GM12801 (cell line): ENCODE measurements at regions not wholly inside any gene's neighbourhood (a gene's known extent, or its start where the extent isn't known, plus 50 kb on each side); places are given as distances from the start of the nearest gene placed in this dataset.

Source experiments
- TF ChIP-seq, protein P1 (sequence below): IDR thresholded peaks from one replicate; pipeline ENCODE4 v1.5.1; 2011; ENCODE audit warnings: control low read depth; ENCODE audit not compliant: insufficient read length; ENCODE audit errors: extremely low read depth

DNA sequence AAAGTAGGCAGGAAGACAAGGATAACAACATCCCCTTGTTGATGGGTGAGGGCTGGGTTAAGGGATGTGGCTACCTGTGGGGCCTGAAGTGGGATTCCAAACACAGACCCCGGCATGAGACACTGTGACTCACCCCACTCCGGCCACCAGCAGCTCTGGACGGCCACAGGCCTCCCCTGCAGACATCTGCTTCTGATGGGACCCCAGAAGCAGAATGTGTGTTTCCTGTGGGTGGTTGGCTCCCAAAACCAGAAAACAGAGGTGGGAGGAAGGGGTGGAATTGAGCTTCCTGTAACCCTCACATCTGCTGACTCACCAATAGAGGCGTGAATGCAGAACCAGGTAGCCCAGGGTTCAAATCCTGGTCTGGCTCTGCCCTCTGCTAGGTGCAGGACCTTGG, 216.6 kb upstream of the PWP1 start:
- TF ChIP-seq, protein P1, sequence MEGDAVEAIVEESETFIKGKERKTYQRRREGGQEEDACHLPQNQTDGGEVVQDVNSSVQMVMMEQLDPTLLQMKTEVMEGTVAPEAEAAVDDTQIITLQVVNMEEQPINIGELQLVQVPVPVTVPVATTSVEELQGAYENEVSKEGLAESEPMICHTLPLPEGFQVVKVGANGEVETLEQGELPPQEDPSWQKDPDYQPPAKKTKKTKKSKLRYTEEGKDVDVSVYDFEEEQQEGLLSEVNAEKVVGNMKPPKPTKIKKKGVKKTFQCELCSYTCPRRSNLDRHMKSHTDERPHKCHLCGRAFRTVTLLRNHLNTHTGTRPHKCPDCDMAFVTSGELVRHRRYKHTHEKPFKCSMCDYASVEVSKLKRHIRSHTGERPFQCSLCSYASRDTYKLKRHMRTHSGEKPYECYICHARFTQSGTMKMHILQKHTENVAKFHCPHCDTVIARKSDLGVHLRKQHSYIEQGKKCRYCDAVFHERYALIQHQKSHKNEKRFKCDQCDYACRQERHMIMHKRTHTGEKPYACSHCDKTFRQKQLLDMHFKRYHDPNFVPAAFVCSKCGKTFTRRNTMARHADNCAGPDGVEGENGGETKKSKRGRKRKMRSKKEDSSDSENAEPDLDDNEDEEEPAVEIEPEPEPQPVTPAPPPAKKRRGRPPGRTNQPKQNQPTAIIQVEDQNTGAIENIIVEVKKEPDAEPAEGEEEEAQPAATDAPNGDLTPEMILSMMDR = no peak

DNA sequence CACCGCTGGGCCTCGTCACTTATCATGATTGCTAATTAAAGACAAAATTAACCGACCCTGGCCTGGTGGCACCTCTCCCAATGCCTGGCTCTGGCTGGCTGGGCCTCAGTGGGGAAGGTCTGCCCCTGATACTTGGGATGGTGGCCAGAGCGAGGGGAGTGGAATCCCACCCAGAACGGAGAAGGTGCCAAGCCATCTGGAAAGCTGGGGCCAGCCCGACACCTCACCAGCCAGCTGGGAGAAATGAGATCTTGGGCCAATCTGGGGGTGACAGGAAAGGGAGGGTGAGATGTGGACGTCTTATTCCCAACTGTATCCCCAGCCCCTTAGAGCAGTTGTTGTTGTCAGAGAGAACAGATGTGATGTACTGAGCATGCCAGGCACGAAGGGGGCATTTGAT, 215.0 kb upstream of the PWP1 start:
- TF ChIP-seq, protein P1 = no peak

DNA sequence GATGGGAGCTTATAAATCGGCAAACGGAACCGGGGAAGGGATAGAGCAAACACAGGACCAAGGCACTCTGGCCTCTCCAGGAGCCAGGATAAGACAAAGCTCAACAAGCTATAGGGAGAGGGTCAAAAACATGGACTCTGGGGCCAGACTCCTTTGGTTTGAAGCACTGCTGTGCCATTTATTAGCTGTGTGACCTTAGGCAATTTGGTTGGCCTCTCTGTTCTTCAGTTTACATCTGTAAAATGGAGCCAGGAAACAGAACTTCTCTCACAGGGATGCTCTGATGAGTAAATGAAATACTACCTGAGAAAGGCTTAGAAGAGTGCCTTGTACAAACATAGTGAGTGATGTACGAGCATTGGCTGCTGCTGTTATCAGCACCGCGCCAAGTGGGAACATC, 213.3 kb upstream of the PWP1 start:
- TF ChIP-seq, protein P1 = no peak

DNA sequence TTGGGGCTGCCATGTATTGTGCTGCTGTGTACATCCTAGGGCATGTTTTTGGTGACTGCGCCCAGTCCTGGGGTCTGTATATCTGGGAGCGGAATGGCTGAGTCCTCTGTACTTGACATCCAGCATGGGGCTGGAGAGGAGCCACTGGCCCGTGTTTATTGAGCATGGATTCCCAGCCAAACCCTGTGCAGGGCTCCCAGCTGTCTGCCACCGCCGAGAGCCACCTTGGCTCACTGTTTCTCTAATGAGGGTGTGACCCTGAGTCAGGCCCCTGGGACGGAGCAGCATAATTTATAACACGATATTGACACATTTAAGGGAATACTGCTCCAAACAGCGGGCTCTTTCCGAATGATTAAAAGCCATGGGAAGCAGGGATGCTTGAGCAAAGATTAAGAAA, 211.5 kb upstream of the PWP1 start:
- TF ChIP-seq, protein P1 = no peak

DNA sequence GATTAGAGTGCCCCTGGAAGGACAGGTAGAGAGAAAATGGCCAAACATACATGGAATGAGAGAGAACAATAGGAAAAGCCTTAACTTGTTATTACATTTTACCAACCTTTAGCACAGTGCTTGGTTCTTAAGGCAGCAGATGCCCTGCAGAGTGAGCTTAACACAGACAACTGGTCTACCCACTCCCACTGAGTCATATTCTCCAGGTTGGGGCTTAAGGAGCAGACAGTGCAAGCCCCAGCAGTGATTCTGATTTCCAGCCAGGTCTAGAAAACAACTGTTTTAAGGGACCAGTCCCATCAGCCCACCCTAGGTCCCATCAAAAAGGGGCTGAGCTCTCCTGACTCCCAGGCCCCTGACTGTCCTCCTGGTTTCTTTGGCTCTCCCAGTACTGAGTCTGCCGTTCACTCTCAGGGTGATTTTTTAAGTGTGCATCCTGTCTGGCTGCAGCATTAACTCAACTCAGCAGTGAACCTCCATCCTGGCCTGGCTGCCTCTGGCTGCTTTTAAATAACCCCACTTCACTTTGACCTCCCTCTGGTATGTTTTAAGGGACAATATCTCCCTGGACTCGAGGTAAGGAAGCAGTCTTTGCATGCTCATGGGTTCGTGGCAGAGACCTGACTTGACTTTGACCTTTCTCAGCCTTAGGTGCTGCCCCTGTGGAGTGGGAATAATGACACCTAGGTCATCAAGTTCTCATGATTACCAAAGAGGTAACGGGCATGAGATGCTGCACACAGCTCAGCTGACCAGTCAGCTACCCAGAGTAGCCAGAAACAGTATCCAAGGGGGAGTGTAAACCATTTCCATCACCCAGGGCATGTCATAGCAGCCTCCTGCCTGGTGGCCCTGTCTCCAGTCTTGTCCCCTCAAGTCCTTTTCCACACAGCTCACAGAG, 210.7 kb upstream of the PWP1 start:
- TF ChIP-seq, protein P1 = no peak

DNA sequence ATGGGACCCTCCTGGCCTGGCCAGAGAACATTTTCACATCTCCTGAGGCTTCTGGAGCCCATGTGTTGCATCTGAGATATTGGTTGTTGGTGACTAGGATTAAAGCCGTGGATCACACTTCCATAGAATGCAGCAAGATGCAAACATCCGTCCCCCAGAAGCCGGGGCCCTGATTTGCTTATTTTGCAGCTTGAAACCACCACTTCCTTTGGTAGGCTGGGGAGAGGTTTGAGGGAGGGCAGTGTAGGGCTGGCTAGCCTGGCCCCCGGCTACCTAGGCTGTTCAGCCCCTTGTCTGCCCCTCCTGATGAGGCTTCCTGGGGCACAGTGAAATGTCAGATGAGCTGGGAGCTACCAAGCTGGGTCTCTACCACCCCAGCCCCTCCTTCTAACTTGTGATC, 209.7 kb upstream of the PWP1 start:
- TF ChIP-seq, protein P1 = no peak

DNA sequence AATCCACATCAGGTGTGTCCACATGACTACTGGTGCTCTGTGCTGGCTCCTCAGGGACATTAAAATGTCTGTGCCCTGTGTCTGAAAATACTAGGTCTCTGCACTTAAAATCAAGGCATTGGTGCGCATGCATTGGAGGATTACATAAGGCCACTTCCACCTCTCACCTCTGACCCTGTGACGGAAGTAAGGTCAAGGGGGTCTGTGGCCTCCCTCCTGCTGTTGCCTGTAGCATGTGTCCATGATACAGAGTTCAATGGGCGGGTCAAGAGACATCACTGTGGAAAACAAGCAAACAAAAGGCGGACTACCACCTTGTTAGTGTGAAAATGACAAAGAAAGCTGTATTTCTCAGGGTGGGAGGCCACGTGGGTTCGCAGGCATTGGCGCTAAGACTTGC, 208.6 kb upstream of the PWP1 start:
- TF ChIP-seq, protein P1 = no peak
